ENCODE measurements at regions not wholly inside any gene's neighbourhood (a gene's known extent, or its start where the extent isn't known, plus 50 kb on each side); places are given as distances from the start of the nearest gene placed in this dataset.

DNA sequence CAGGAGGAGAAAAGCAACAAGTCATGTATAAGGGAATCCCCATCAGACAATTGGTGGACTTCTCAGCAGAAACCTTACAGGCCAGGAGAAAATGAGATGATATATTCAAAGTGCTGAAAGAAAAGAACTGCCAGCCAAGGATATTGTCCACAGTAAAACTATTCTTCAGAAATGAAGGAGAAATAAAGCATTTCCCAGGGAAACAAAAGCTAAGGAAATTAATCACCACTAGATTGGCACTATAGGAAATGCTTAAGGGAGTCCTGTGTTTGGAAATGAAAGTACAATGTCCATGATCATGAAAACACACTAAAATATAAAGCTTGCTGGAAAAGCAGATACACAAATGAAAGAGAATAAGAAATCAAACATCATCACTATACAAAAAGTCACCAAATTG lies 282.0 kb downstream of the BLID start:
- H3K4me3 Mint-ChIP-seq: no peak overlapping the region
- DNase-seq (ENCODE audit: low read depth, low spot score): no peak
- H3K36me3 Mint-ChIP-seq (ENCODE audit: low read depth): peaks cover 13% of the 10 kb centered on the region
- H3K27me3 Mint-ChIP-seq (ENCODE audit: low read depth): no peaks in the 10 kb centered on the region
- TF ChIP-seq CTCF (conservative IDR thresholded peaks at IDR 0.05): no peak
- peaks cover 2% of the 10 kb centered on the region for H3K4me1 Mint-ChIP-seq
- H3K9me3 Mint-ChIP-seq: peaks cover 19% of the 10 kb centered on the region
- H3K27ac Mint-ChIP-seq (ENCODE audit: unreplicated experiment): no peak overlapping the region

DNA sequence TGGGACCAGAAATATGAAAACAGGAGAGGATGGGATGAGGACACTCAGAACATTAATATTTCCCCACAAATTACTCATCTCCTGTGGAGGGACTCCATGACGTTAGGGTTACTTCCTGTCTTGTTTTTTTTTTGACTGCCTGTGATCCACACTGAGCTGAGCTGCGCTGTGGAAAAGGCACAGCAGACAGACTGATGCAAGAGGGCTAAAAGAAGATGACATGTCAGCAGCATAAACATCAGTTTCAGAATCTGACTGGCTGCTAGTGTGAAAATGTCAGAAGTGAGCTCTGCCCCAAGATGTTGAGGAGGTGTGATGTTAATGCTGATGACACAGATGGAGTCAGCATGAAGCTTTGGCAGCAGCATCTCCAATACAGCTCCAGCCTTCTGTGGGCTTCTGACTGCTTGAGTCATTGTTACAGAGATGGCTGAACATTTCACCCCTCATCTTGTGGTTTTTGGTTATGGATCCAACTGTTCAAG lies 286.8 kb downstream of the BLID start:
- Mint-ChIP-seq H3K36me3 (ENCODE audit: low read depth) (peaks cover 15% of the 10 kb centered on the region), H3K27ac (ENCODE audit: unreplicated experiment) (peak overlapping the region; percentile 65), H3K27me3 (ENCODE audit: low read depth) (no peaks in the 10 kb centered on the region), H3K9me3 (peaks cover 11% of the 10 kb centered on the region), H3K4me1 (peaks cover 4% of the 10 kb centered on the region), H3K4me3 (no peak overlapping the region)
- DNase-seq (ENCODE audit: low read depth, low spot score): no peak
- no peak for TF ChIP-seq CTCF (conservative IDR thresholded peaks at IDR 0.05)

GRCh38 chr11:121814962-121815361 lies 301.1 kb downstream of the BLID start:
- Mint-ChIP-seq H3K4me1 (no peaks in the 10 kb centered on the region), H3K36me3 (ENCODE audit: low read depth) (peaks cover 23% of the 10 kb centered on the region), H3K27ac (ENCODE audit: unreplicated experiment) (no peak overlapping the region), H3K4me3 (no peak overlapping the region), H3K9me3 (peaks cover 23% of the 10 kb centered on the region), H3K27me3 (ENCODE audit: low read depth) (no peaks in the 10 kb centered on the region)
- TF ChIP-seq CTCF (conservative IDR thresholded peaks at IDR 0.05): no peak
- no peak for DNase-seq (ENCODE audit: low read depth, low spot score)

DNA sequence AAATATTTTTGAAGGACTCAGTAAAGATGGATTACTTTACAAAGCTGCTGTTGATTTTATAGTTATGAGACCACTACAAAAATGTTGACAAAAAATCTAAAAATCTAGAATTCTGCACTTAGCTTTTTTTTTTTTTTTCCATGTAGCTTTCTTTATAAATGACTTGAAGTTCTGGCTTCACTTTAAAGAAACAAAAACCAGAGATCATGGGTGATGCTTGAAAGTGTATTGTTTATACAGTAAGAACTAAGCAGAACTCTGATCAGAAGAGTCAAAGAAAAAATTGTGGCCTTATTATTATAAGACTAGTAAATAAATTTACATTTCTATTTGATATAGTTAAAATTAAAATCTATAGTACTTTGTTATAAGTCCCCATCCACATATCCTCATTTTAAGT lies 301.7 kb downstream of the BLID start:
- no peak overlapping the region for H3K27ac Mint-ChIP-seq (ENCODE audit: unreplicated experiment)
- no peaks in the 10 kb centered on the region for H3K4me1 Mint-ChIP-seq
- peaks cover 20% of the 10 kb centered on the region for H3K9me3 Mint-ChIP-seq
- no peak overlapping the region for H3K4me3 Mint-ChIP-seq
- DNase-seq (ENCODE audit: low read depth, low spot score): no peak
- no peaks in the 10 kb centered on the region for H3K27me3 Mint-ChIP-seq (ENCODE audit: low read depth)
- TF ChIP-seq CTCF (conservative IDR thresholded peaks at IDR 0.05): no peak
- peaks cover 21% of the 10 kb centered on the region for H3K36me3 Mint-ChIP-seq (ENCODE audit: low read depth)

- Mint-ChIP-seq H3K4me3 (no peak overlapping the region), H3K27me3 (ENCODE audit: low read depth) (no peaks in the 10 kb centered on the region), H3K27ac (ENCODE audit: unreplicated experiment) (no peak overlapping the region), H3K9me3 (peaks cover 12% of the 10 kb centered on the region), H3K4me1 (no peaks in the 10 kb centered on the region), H3K36me3 (ENCODE audit: low read depth) (peaks cover 14% of the 10 kb centered on the region)
- TF ChIP-seq CTCF (conservative IDR thresholded peaks at IDR 0.05): no peak
- DNase-seq (ENCODE audit: low read depth, low spot score): no peak
Observed at GRCh38 chr11:121810291-121810690, 305.7 kb downstream of the BLID start.

GRCh38 chr11:121808096-121808495 lies 307.9 kb downstream of the BLID start:
- Mint-ChIP-seq H3K27me3 (ENCODE audit: low read depth) (no peaks in the 10 kb centered on the region), H3K4me1 (no peaks in the 10 kb centered on the region), H3K4me3 (no peak overlapping the region), H3K9me3 (peaks cover 12% of the 10 kb centered on the region), H3K36me3 (ENCODE audit: low read depth) (peaks cover 14% of the 10 kb centered on the region), H3K27ac (ENCODE audit: unreplicated experiment) (no peak overlapping the region)
- no peak for TF ChIP-seq CTCF (conservative IDR thresholded peaks at IDR 0.05)
- no peak for DNase-seq (ENCODE audit: low read depth, low spot score)
